ENCODE measurements at regions not wholly inside any gene's neighbourhood (a gene's known extent, or its start where the extent isn't known, plus 50 kb on each side); places are given as distances from the start of the nearest gene placed in this dataset.

- Histone ChIP-seq H3K4me2 (ENCODE audit: insufficient read depth, low read length) (no peak overlapping the region), H3K27me3 (ENCODE audit: control insufficient read depth in 2 of 2, insufficient read depth in 2 of 2, low read length in 2 of 2) (peaks cover 0 to 5% of the 10 kb centered on the region in 2 experiments; a peak in 3 of 5 replicates), H3K4me3 (no peak overlapping the region), H4K20me1 (replicated peaks; ENCODE audit: control insufficient read depth, insufficient read depth, low read length) (no peaks in the 10 kb centered on the region; the same call in 1 of the 2 replicates), H3K9ac (ENCODE audit: insufficient read depth in 1 of 2, low read depth in 2 of 2, low read length in 2 of 2) (no peak overlapping the region), H3K9me3 (replicated peaks; ENCODE audit: control insufficient read depth, insufficient read depth, low read depth, low read length) (no peaks in the 10 kb centered on the region), H3K79me2 (ENCODE audit: control insufficient read depth, insufficient read depth, low read length) (no peaks in the 10 kb centered on the region), H3K4me1 (replicated peaks in 1 of 2; ENCODE audit: control insufficient read depth in 2 of 2, insufficient read depth in 2 of 2, low read length in 2 of 2) (no peaks in the 10 kb centered on the region), H3K36me3 (ENCODE audit: control insufficient read depth, insufficient read depth, low read length) (no peaks in the 10 kb centered on the region), H3K27ac (ENCODE audit: extremely low read depth, low read depth, low read length) (no peak overlapping the region), H3K9me1 (ENCODE audit: control insufficient read depth, insufficient read depth, low read length) (no peaks in the 10 kb centered on the region), H2AFZ (ENCODE audit: low read depth, low read length) (no peak overlapping the region)
- POLR2A ChIA-PET: no interaction called here
- WGBS (ENCODE audit: insufficient coverage, low coverage, missing lambda C conversion rate): 1% methylated on average over 5 of the region's 5 CpGs
- no peak for FAIRE-seq
- DNase-seq (ENCODE audit: extremely low read depth in 1 of 4, low spot score in 3 of 4): no peak
- BruUV-seq (replicated peaks): no TSS peak
- in situ Hi-C loops (cut with MboI): no loop called here
- intact Hi-C loops (cut with micrococcal nuclease): no loop called here
- no peak for ATAC-seq
- no peak for TF ChIP-seq ZNF384 (IDR thresholded peaks at IDR 0.05; ENCODE audit: low read depth, low read length)
- no peak for TF ChIP-seq SETDB1 (IDR thresholded peaks at IDR 0.05; ENCODE audit: low read length)
- TF ChIP-seq HDGF (IDR thresholded peaks at IDR 0.05): no peak
- no peak for TF ChIP-seq CGGBP1 (CRISPR knock-in tag; IDR thresholded peaks at IDR 0.05)
- no peak for TF ChIP-seq E2F8 (IDR thresholded peaks at IDR 0.05; ENCODE audit: low read depth, partially characterized antibody)
- TF ChIP-seq PHF8 (IDR thresholded peaks at IDR 0.05; ENCODE audit: borderline replicate concordance, low read length): no peak
- no peak for TF ChIP-seq POLR2B (IDR thresholded peaks at IDR 0.05; ENCODE audit: low read depth, partially characterized antibody)
- TF ChIP-seq ZNF184 (CRISPR knock-in tag; IDR thresholded peaks at IDR 0.05): no peak
- no peak for TF ChIP-seq CREM (IDR thresholded peaks at IDR 0.05; ENCODE audit: low read depth)
- no peak for TF ChIP-seq SNAPC5 (CRISPR knock-in tag; IDR thresholded peaks at IDR 0.05)
- no peak for TF ChIP-seq BMI1 (IDR thresholded peaks at IDR 0.05; ENCODE audit: low read length)
- TF ChIP-seq GTF2B (IDR thresholded peaks at IDR 0.05; ENCODE audit: extremely low read depth, insufficient read length): no peak
- TF ChIP-seq NKRF (IDR thresholded peaks at IDR 0.05; ENCODE audit: borderline replicate concordance): no peak
- TF ChIP-seq USF1 (CRISPR knock-in tag; IDR thresholded peaks at IDR 0.05): no peak
- TF ChIP-seq ARID3B (CRISPR knock-in tag; IDR thresholded peaks at IDR 0.05; ENCODE audit: borderline replicate concordance): no peak
- no peak for TF ChIP-seq ZKSCAN1 (IDR thresholded peaks at IDR 0.05; ENCODE audit: low read depth, low read length)
- CTCF ChIA-PET (ENCODE audit: low intra/inter-chr PET ratio): no interaction called here
Measured at GRCh38 chr15:93210995-93211394, 122.0 kb upstream of the RGMA start.

Data from K562 (cell line).